Cardiac fibroblast (primary cell): ENCODE measurements at regions not wholly inside any gene's neighbourhood (a gene's known extent, or its start where the extent isn't known, plus 50 kb on each side); places are given as distances from the start of the nearest gene placed in this dataset.
"Not testable (repeated sequence)": the region's sequence is repeated elsewhere in the genome, so short reads cannot be mapped to it uniquely, and the experiment has no call there.

ENCODE experiments used
- DNase-seq, 2 donors: peaks; one replicate each; pipeline versions ENCODE4 v3.0.0 to v3.0.0-alpha.2; 2010; ENCODE audit warnings: low read depth in 2 of 2
- H3K4me3 ChIP-seq, 2 donors: replicated peaks in 1 of 2; 1 replicate in 1 of 2; 2 replicates in 1 of 2; pipeline ENCODE4 v1.5.1; 2011; ENCODE audit warnings: low read depth in 2 of 2, low read length in 2 of 2, mild to moderate bottlenecking in 2 of 2, moderate library complexity in 1 of 2
- TF ChIP-seq, protein P1 (sequence below): IDR thresholded peaks from one replicate; pipeline ENCODE4 v1.5.1; 2011; ENCODE audit warnings: low read depth, mild to moderate bottlenecking, low read length, inconsistent platforms

DNA sequence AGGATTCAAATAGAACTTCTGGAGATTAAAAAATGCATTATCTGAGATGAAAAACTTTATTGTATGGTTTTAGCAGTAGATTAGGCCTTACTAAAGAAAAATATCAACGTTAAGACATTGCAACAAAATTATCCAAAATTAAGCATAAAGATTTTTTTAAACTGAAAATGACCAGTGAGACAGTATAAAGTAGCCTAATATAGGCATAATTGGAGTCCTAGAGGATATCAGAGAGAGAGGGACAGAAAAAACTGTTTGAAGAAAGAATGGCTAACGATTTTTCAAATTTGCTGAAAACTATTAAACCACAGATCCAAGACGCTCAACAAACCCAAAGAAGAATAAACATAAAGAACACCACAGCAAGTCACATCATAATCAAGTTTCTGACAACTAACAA lies 149.5 kb upstream of the LMNTD1 start:
- TF ChIP-seq, protein P1, sequence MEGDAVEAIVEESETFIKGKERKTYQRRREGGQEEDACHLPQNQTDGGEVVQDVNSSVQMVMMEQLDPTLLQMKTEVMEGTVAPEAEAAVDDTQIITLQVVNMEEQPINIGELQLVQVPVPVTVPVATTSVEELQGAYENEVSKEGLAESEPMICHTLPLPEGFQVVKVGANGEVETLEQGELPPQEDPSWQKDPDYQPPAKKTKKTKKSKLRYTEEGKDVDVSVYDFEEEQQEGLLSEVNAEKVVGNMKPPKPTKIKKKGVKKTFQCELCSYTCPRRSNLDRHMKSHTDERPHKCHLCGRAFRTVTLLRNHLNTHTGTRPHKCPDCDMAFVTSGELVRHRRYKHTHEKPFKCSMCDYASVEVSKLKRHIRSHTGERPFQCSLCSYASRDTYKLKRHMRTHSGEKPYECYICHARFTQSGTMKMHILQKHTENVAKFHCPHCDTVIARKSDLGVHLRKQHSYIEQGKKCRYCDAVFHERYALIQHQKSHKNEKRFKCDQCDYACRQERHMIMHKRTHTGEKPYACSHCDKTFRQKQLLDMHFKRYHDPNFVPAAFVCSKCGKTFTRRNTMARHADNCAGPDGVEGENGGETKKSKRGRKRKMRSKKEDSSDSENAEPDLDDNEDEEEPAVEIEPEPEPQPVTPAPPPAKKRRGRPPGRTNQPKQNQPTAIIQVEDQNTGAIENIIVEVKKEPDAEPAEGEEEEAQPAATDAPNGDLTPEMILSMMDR = no peak
- H3K4me3 ChIP-seq = no peak overlapping the region
- DNase-seq = no peak

DNA sequence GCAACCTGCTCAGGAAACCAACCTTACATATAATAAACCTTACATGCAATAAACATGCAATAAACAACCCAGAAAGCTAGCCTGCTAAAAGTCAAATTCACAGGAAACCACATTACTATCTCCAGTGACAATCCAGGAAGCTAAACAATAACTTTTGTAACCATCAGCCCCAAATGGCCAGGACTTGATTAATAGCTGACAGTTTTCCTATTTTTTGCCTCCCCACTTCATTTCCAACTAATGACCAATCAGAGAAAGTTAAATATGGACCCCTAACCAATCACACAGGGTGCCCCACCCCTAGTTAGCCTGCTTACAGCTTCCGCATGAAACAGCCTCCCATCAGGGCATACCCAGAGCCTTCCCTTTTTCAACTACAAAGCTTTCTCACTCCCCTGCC lies 152.2 kb upstream of the LMNTD1 start:
- no peak overlapping the region for H3K4me3 ChIP-seq
- TF ChIP-seq, protein P1 = no peak
- DNase-seq = no peak

DNA sequence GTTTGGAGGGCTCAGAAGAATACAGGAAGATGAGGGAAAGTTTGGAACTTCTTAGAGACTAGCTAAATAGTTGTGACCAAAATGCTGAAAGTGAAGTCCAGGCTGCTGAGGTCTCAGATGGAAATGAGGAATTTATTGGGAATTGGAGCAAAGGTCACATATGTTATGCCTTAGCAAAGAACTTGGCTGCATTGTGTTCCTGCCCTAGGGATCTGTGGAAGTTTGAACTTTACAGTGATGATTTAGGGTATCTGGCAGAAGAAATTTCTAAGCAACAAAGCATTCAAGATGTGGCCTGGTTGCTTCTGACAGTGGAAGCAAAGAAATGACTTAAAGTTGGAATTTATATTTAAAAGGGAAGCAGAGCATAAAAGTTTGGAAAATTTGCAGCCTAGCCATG lies 153.6 kb upstream of the LMNTD1 start:
- not testable (repeated sequence) for DNase-seq, H3K4me3 ChIP-seq

DNA sequence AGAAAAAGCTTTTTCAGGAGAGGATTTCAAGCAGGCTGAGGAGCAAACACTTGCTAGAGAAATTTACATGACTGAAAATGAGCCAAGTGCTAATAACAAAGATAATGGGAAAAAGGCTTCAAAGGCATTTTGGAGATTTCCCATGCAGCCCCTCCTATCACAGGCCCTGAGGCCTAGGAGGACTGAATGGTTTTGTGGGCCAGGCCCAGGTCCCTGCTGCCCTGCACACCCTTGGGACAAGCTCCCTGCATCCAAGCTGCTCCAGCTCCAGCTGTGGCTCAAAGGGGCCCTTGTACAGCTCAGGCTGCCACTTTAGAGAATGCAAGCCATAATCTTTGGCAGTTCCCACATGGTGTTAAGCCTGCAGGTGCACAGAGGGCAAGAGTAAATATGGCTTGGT lies 154.0 kb upstream of the LMNTD1 start:
- TF ChIP-seq, protein P1 = no peak
- DNase-seq = no peak

DNA sequence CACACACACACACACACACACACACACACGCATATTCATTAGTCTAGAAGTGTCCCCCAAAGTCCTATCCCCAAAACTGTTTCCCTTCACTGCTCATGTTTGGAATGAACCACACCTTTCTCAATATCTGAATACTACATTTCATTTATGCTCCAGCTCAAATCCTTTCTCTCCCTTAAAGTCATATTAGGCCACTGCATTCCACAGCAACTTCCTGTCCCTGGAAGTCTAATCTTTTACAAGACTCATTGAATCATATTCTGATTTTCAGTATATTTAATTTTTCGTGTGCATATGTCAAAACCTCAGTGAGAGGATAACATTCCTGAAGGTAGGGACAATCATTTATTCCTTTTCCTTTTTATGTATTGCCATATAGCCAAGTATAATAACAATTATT lies 155.6 kb upstream of the LMNTD1 start:
- TF ChIP-seq, protein P1 = no peak
- DNase-seq = peak; percentile 29 to 53
- H3K4me3 ChIP-seq = no peak overlapping the region

More for the DNA sequence above, 154.0 kb upstream of the LMNTD1 start:
- H3K4me3 ChIP-seq = no peak overlapping the region

DNA sequence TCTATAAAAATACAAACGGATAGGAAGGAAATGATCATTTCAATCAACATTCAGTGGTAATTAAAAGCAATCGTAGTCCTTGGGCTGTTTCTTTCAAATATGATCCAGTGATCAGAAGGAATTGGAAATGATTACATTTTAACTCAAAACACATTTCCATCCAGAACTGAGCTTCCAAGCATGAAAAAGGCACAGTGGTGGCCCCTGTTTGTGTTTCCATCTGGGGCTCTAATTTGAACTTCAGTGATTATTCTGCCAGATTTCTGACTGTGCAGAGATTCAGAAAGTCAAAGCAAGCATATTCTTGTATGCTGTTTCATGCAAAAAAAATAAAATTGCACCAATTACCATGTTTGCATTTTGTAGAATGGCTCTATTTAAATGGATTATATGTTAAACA lies 157.0 kb upstream of the LMNTD1 start:
- DNase-seq = no peak
- TF ChIP-seq, protein P1 = no peak
- no peak overlapping the region for H3K4me3 ChIP-seq

DNA sequence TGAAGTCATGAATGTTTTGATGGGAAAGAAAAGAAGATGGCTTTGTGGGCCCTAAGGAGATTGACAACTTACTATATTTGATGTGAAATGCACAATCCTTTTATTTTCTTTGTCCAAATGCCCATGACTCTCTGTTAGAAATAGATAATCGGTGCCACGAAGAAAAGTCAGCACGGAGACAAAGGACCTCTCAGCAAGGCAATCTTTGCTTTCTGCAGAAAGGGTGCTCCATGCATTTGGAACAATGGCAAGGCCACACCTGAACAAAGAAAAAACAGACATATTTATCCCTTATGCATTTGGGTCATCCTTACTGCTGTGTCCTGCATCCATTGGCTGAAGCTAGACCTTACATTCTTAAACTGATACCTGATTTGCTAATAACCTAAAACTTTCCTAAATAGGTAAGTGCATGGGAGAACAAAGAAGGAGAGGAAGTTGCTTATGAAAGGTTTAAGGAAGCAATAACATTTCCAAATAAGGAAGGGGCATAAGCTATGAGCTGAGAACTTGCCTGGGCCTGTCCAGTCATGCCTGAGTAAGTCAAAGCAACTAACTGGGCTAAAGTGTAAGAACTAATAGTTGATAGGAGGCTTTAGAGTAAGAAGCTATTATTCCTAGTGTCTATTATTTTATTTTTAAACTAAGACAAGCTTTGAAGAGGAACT lies 158.0 kb upstream of the LMNTD1 start:
- DNase-seq = peak in 1 of 2 donors; percentile 70
- H3K4me3 ChIP-seq = not testable (repeated sequence)

DNA sequence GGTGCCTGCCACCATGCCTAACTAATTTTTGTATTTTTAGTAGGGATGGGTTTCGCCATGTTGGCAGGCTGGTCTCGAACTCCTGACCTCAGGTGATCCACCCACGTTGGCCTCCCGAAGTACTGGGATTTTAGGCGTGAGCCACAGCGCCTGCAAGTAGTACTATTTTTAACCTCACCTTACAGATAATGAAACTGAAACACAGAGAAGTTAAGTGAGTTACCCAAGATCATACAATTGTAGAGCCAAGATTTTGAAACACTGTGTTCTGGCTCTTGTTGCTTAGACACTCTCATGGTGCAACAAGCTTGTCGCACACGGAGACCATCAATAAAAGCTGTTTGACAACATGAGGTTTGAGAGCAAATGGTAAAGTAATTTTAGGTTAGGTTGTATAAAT lies 159.1 kb upstream of the LMNTD1 start:
- H3K4me3 ChIP-seq = no peak overlapping the region
- no peak for DNase-seq
- TF ChIP-seq, protein P1 = no peak
